MCF 10A (cell line): ENCODE measurements at regions not wholly inside any gene's neighbourhood (a gene's known extent, or its start where the extent isn't known, plus 50 kb on each side); places are given as distances from the start of the nearest gene placed in this dataset.

ENCODE experiments used
- BruUV-seq: library from RNA; stranded (reverse); fragments of 400-500 nt; replicated peaks from 2 replicates; lab custom pipeline; 2021; lab: Mats Ljungman, UMichigan
- CTCF ChIA-PET: fragments of 300-600 bp; sonication (Branson Sonifier 250); formaldehyde crosslinking; extraction: SDS; loops from one replicate; lab custom pipeline; 2021; ENCODE audit warnings: antibody characterized with exemption, inconsistent platforms; lab: Yijun Ruan, JAX
- POLR2A ChIA-PET: fragments of 300-600, 350-650 bp; sonication (Branson Sonifier 250); formaldehyde crosslinking; extraction: SDS; loops from one replicate; lab custom pipeline; 2020; ENCODE audit warnings: antibody characterized with exemption, inconsistent platforms; lab: Yijun Ruan, JAX
- DNase-seq: peaks from one replicate; pipeline ENCODE4 v3.0.0-alpha.2; 2018; ENCODE audit not compliant: unreplicated experiment
- H3K27ac Mint-ChIP-seq: one replicate; pipeline ENCODE4 v1.8.0; 2022; ENCODE audit warnings: mild to moderate bottlenecking, low read depth, mixed read lengths; ENCODE audit not compliant: unreplicated experiment
- H3K27me3 Mint-ChIP-seq: one replicate; pipeline ENCODE4 v1.8.0; 2022; ENCODE audit warnings: mixed read lengths; ENCODE audit not compliant: insufficient read depth, unreplicated experiment
- H3K36me3 Mint-ChIP-seq: one replicate; pipeline ENCODE4 v1.8.0; 2022; ENCODE audit warnings: mild to moderate bottlenecking, moderate library complexity, mixed read lengths; ENCODE audit not compliant: insufficient read depth, unreplicated experiment
- H3K4me1 Mint-ChIP-seq: one replicate; pipeline ENCODE4 v1.8.0; 2022; ENCODE audit warnings: mixed read lengths; ENCODE audit not compliant: insufficient read depth, unreplicated experiment
- H3K4me3 Mint-ChIP-seq: one replicate; pipeline ENCODE4 v1.8.0; 2022; ENCODE audit warnings: mild to moderate bottlenecking, moderate library complexity, mixed read lengths; ENCODE audit not compliant: unreplicated experiment
- H3K9me3 Mint-ChIP-seq: one replicate; pipeline ENCODE4 v1.8.0; 2022; ENCODE audit warnings: mixed read lengths; ENCODE audit not compliant: unreplicated experiment
- CTCF ChIP-seq: fragments of 200-600 bp; IDR thresholded peaks from one replicate; pipeline ENCODE4 v1.8.0; 2022; ENCODE audit warnings: antibody characterized with exemption, mild to moderate bottlenecking; ENCODE audit not compliant: unreplicated experiment
- intact Hi-C: fragments of 100-400 bp; cut with micrococcal nuclease; formaldehyde crosslinking; loops from 2 replicates; pipeline ENCODE4 v1.14.1; 2022

GRCh38 chr6:92496527-92496926 is 922.8 kb downstream of the EPHA7 start:
- H3K9me3 Mint-ChIP-seq, result no peaks in the 10 kb centered on the region
- no peaks in the 10 kb centered on the region for H3K4me1 Mint-ChIP-seq
- no peak overlapping the region for H3K27ac Mint-ChIP-seq

GRCh38 chr6:92495242-92495641 is 924.1 kb downstream of the EPHA7 start:
- ChIA-PET POLR2A (interaction anchor here (0.7 kb wide), 1 partner anchor 13 kb away, joined by 3 read pairs; no protein-coding TSS in a partner anchor), CTCF (interaction anchor here (1.0 kb wide), 1 partner anchor 1165 kb away, joined by 3 read pairs; no protein-coding TSS in a partner anchor)
- H3K4me3 Mint-ChIP-seq, result no peak overlapping the region
- no peaks in the 10 kb centered on the region for H3K27me3 Mint-ChIP-seq
- BruUV-seq, result no TSS peak
- H3K27ac Mint-ChIP-seq, result no peak overlapping the region
- no peak for TF ChIP-seq CTCF
- no peaks in the 10 kb centered on the region for H3K9me3 Mint-ChIP-seq
- peak; percentile 68 for DNase-seq
- intact Hi-C loops, result no loop called here
- no peaks in the 10 kb centered on the region for H3K4me1 Mint-ChIP-seq
- H3K36me3 Mint-ChIP-seq, result no peaks in the 10 kb centered on the region

More at GRCh38 chr6:92496527-92496926, 922.8 kb downstream of the EPHA7 start:
- no TSS peak for BruUV-seq
- no peak for DNase-seq
- no peaks in the 10 kb centered on the region for H3K27me3 Mint-ChIP-seq
- H3K4me3 Mint-ChIP-seq, result no peak overlapping the region
- ChIA-PET CTCF (no interaction called here), POLR2A (interaction anchor here (0.7 kb wide), 1 partner anchor 1136 kb away, joined by 3 read pairs; no protein-coding TSS in a partner anchor)
- intact Hi-C loops, result no loop called here
- no peak for TF ChIP-seq CTCF
- H3K36me3 Mint-ChIP-seq, result no peaks in the 10 kb centered on the region

- POLR2A ChIA-PET, result no interaction called here
- no peaks in the 10 kb centered on the region for H3K27me3 Mint-ChIP-seq
- H3K9me3 Mint-ChIP-seq, result peaks cover 15% of the 10 kb centered on the region
- no peak overlapping the region for H3K27ac Mint-ChIP-seq
- no peaks in the 10 kb centered on the region for H3K4me1 Mint-ChIP-seq
- CTCF ChIA-PET, result interaction anchor here (0.6 kb wide), 1 partner anchor 1286 kb away, joined by 3 read pairs; no protein-coding TSS in a partner anchor
- no peak overlapping the region for H3K4me3 Mint-ChIP-seq
- TF ChIP-seq CTCF, result no peak
- no peaks in the 10 kb centered on the region for H3K36me3 Mint-ChIP-seq
- no TSS peak for BruUV-seq
- DNase-seq, result no peak
- intact Hi-C loops, result no loop called here
Measured at GRCh38 chr6:92485487-92485886, 933.9 kb downstream of the EPHA7 start.

- Mint-ChIP-seq H3K4me1 (no peaks in the 10 kb centered on the region), H3K36me3 (no peaks in the 10 kb centered on the region), H3K9me3 (peaks cover 6% of the 10 kb centered on the region), H3K27ac (no peak overlapping the region), H3K27me3 (no peaks in the 10 kb centered on the region), H3K4me3 (no peak overlapping the region)
- ChIA-PET POLR2A (interaction anchor here (0.5 kb wide), 1 partner anchor 25 kb away, joined by 4 read pairs; no protein-coding TSS in a partner anchor), CTCF (interaction anchor here (0.6 kb wide), 1 partner anchor 1211 kb away, joined by 3 read pairs; no protein-coding TSS in a partner anchor)
- no peak for DNase-seq
- intact Hi-C loops, result no loop called here
- BruUV-seq, result no TSS peak
- TF ChIP-seq CTCF, result no peak
Measured at GRCh38 chr6:92479831-92480230, 939.5 kb downstream of the EPHA7 start.
